HCT116 (cell line): ENCODE measurements at regions not wholly inside any gene's neighbourhood (a gene's known extent, or its start where the extent isn't known, plus 50 kb on each side); places are given as distances from the start of the nearest gene placed in this dataset.

Experiments used
- CBX3 ChIP-seq: IDR thresholded peaks from 2 replicates; pipeline ENCODE4 v1.6.1; 2012; ENCODE audit warnings: low read depth
- CEBPB ChIP-seq: IDR thresholded peaks from 2 replicates; pipeline ENCODE4 v1.6.1; 2012; ENCODE audit warnings: low read depth
- EGR1 ChIP-seq: IDR thresholded peaks from 2 replicates; pipeline ENCODE4 v1.6.1; 2012; ENCODE audit warnings: low read depth
- EZH2 ChIP-seq: fragments of 200-600 bp; sonication (generic); IDR thresholded peaks from 2 replicates; pipeline ENCODE4 v1.6.1; 2017; ENCODE audit warnings: antibody characterized with exemption, mixed run types
- POLR2A ChIP-seq: IDR thresholded peaks from 2 replicates; pipeline ENCODE4 v1.7.0; 2011; ENCODE audit warnings: borderline replicate concordance; ENCODE audit not compliant: insufficient read depth, insufficient read length; ENCODE audit errors: extremely low read depth
- POLR2AphosphoS5 ChIP-seq: IDR thresholded peaks from 2 replicates; pipeline ENCODE4 v1.6.1; 2011; ENCODE audit warnings: mild to moderate bottlenecking, low read depth, low read length, moderate library complexity
- RAD21 ChIP-seq: IDR thresholded peaks from 2 replicates; pipeline ENCODE4 v1.6.1; 2012; ENCODE audit warnings: low read depth, mild to moderate bottlenecking
- SIN3A ChIP-seq: IDR thresholded peaks from 2 replicates; pipeline ENCODE4 v1.6.1; 2012; ENCODE audit warnings: low read depth
- SRF ChIP-seq: IDR thresholded peaks from 2 replicates; pipeline ENCODE4 v1.6.1; 2012; ENCODE audit warnings: low read depth
- ZFX ChIP-seq: fragments of 450-650 bp; IDR thresholded peaks from 2 replicates; pipeline ENCODE4 v1.6.1; 2017
- ZNF274 ChIP-seq: fragments of 200-500 bp; sonication (Bioruptor generic); IDR thresholded peaks from 2 replicates; pipeline ENCODE4 v1.6.1; 2014; ENCODE audit warnings: mild to moderate bottlenecking, low read depth, low read length, inconsistent platforms
- TF ChIP-seq, protein P1 (sequence below), 3 experiments: fragments of 200-600 bp in 1 of 3; sonication (generic) in 1 of 3; IDR thresholded peaks in 2 of 3; conservative IDR thresholded peaks in 1 of 3; 2 replicates each; pipeline ENCODE4 v1.5.1; 2012 to 2017; ENCODE audit warnings: low read depth in 2 of 3, low read length in 2 of 3, antibody characterized with exemption in 1 of 3, borderline replicate concordance in 1 of 3, control low read depth in 1 of 3, mild to moderate bottlenecking in 1 of 3, mixed read lengths in 1 of 3, mixed run types in 1 of 3, moderate library complexity in 1 of 3; ENCODE audit not compliant: insufficient read depth in 1 of 3
- TF ChIP-seq, protein P2 (sequence below): IDR thresholded peaks from 2 replicates; pipeline ENCODE4 v1.6.1; 2011; ENCODE audit warnings: mild to moderate bottlenecking, low read length, moderate library complexity; ENCODE audit not compliant: insufficient replicate concordance; ENCODE audit errors: extremely low read depth
- TF ChIP-seq, protein P3 (sequence below): IDR thresholded peaks from 2 replicates; pipeline ENCODE4 v1.6.1; 2012; ENCODE audit warnings: low read depth

DNA sequence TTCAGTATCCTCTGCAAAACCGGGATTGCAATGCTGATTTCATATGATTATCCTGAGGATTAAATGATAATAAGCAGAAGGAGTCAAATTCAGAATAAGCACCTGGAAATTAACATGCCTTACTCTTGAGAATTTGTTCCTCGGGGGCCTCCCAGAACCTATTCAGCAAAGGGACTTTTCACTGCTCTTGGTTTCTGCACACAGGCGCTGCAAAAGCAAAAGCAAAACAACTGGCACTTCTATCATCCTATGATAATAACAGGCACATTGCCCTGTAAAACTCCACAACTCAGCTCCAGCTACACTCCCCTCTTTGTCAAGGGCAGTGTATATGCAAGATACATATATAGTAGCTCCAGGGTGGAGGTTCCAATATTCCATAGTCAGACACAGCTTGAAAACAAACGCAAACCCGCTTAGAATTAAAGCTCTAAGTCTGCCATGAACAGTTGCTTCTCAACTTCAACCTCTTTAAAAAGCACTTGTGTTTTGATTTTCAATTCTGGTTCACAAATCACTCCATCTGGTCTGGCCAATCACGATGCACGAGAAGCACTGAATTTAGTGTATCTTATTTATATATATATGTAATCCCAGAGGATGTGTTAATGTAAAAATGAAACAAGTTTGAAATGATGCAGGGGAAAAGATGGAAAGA is 119.9 kb upstream of the PTER start:
- TF ChIP-seq, protein P1, sequence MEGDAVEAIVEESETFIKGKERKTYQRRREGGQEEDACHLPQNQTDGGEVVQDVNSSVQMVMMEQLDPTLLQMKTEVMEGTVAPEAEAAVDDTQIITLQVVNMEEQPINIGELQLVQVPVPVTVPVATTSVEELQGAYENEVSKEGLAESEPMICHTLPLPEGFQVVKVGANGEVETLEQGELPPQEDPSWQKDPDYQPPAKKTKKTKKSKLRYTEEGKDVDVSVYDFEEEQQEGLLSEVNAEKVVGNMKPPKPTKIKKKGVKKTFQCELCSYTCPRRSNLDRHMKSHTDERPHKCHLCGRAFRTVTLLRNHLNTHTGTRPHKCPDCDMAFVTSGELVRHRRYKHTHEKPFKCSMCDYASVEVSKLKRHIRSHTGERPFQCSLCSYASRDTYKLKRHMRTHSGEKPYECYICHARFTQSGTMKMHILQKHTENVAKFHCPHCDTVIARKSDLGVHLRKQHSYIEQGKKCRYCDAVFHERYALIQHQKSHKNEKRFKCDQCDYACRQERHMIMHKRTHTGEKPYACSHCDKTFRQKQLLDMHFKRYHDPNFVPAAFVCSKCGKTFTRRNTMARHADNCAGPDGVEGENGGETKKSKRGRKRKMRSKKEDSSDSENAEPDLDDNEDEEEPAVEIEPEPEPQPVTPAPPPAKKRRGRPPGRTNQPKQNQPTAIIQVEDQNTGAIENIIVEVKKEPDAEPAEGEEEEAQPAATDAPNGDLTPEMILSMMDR (IDR thresholded peaks at IDR 0.05 in 2 of 3, conservative IDR thresholded peaks at IDR 0.05 in 1 of 3; ENCODE audit: borderline replicate concordance in 1 of 3, insufficient read depth in 1 of 3, low read depth in 2 of 3, low read length in 2 of 3) = no peak
- TF ChIP-seq SIN3A = no peak
- TF ChIP-seq ZFX = no peak
- no peak for TF ChIP-seq EGR1
- no peak for TF ChIP-seq RAD21
- no peak for TF ChIP-seq POLR2AphosphoS5
- TF ChIP-seq EZH2 = no peak
- TF ChIP-seq, protein P2, sequence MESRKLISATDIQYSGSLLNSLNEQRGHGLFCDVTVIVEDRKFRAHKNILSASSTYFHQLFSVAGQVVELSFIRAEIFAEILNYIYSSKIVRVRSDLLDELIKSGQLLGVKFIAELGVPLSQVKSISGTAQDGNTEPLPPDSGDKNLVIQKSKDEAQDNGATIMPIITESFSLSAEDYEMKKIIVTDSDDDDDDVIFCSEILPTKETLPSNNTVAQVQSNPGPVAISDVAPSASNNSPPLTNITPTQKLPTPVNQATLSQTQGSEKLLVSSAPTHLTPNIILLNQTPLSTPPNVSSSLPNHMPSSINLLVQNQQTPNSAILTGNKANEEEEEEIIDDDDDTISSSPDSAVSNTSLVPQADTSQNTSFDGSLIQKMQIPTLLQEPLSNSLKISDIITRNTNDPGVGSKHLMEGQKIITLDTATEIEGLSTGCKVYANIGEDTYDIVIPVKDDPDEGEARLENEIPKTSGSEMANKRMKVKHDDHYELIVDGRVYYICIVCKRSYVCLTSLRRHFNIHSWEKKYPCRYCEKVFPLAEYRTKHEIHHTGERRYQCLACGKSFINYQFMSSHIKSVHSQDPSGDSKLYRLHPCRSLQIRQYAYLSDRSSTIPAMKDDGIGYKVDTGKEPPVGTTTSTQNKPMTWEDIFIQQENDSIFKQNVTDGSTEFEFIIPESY = no peak
- TF ChIP-seq SRF = no peak
- TF ChIP-seq, protein P3, sequence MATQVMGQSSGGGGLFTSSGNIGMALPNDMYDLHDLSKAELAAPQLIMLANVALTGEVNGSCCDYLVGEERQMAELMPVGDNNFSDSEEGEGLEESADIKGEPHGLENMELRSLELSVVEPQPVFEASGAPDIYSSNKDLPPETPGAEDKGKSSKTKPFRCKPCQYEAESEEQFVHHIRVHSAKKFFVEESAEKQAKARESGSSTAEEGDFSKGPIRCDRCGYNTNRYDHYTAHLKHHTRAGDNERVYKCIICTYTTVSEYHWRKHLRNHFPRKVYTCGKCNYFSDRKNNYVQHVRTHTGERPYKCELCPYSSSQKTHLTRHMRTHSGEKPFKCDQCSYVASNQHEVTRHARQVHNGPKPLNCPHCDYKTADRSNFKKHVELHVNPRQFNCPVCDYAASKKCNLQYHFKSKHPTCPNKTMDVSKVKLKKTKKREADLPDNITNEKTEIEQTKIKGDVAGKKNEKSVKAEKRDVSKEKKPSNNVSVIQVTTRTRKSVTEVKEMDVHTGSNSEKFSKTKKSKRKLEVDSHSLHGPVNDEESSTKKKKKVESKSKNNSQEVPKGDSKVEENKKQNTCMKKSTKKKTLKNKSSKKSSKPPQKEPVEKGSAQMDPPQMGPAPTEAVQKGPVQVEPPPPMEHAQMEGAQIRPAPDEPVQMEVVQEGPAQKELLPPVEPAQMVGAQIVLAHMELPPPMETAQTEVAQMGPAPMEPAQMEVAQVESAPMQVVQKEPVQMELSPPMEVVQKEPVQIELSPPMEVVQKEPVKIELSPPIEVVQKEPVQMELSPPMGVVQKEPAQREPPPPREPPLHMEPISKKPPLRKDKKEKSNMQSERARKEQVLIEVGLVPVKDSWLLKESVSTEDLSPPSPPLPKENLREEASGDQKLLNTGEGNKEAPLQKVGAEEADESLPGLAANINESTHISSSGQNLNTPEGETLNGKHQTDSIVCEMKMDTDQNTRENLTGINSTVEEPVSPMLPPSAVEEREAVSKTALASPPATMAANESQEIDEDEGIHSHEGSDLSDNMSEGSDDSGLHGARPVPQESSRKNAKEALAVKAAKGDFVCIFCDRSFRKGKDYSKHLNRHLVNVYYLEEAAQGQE = no peak
- no peak for TF ChIP-seq ZNF274
- TF ChIP-seq CBX3 = no peak
- TF ChIP-seq POLR2A = no peak
- no peak for TF ChIP-seq CEBPB
